Neural progenitor cell (in vitro differentiated cells): ENCODE measurements at regions not wholly inside any gene's neighbourhood (a gene's known extent, or its start where the extent isn't known, plus 50 kb on each side); places are given as distances from the start of the nearest gene placed in this dataset.

Experiments
- DNase-seq: peaks from one replicate; pipeline ENCODE4 v3.0.0-alpha.2; 2016; ENCODE audit warnings: low spot score
- H2AFZ ChIP-seq: fragments of 200-600 bp; sonication (generic); replicated peaks from 2 replicates; pipeline ENCODE4 v1.6.1; 2016; ENCODE audit warnings: antibody characterized with exemption
- H3F3A ChIP-seq: fragments of 200-600 bp; sonication (generic); 2 replicates; pipeline ENCODE4 v1.6.1; 2016; ENCODE audit warnings: antibody characterized with exemption, low read depth
- H3K27ac ChIP-seq: fragments of 200-600 bp; sonication (generic); 2 replicates; pipeline ENCODE4 v1.5.1; 2016; ENCODE audit warnings: mild to moderate bottlenecking
- H3K27me3 ChIP-seq: fragments of 200-600 bp; sonication (generic); 2 replicates; pipeline ENCODE4 v1.6.1; 2016; ENCODE audit warnings: mild to moderate bottlenecking, moderate library complexity
- H3K36me3 ChIP-seq: fragments of 200-600 bp; sonication (generic); 2 replicates; pipeline ENCODE4 v1.5.1; 2016
- H3K4me1 ChIP-seq: fragments of 200-600 bp; sonication (generic); 2 replicates; pipeline ENCODE4 v1.6.1; 2016; ENCODE audit warnings: mixed run types
- H3K4me2 ChIP-seq: fragments of 200-600 bp; sonication (generic); 2 replicates; pipeline ENCODE4 v1.6.1; 2016
- H3K4me3 ChIP-seq: fragments of 200-600 bp; sonication (generic); 2 replicates; pipeline ENCODE4 v1.5.1; 2016
- H3K79me2 ChIP-seq: fragments of 200-600 bp; sonication (generic); 2 replicates; pipeline ENCODE4 v1.6.1; 2016; ENCODE audit warnings: low read depth
- H3K9ac ChIP-seq: fragments of 200-600 bp; sonication (generic); 2 replicates; pipeline ENCODE4 v1.6.1; 2016
- H3K9me3 ChIP-seq: fragments of 200-600 bp; sonication (generic); 2 replicates; pipeline ENCODE4 v1.5.1; 2016; ENCODE audit warnings: low read depth
- H4K20me1 ChIP-seq: fragments of 200-600 bp; sonication (generic); 2 replicates; pipeline ENCODE4 v1.6.1; 2016; ENCODE audit warnings: low read depth
- H3K27ac Mint-ChIP-seq: 3 replicates; pipeline ENCODE4 v1.8.0; 2021; ENCODE audit warnings: mixed read lengths
- H3K27me3 Mint-ChIP-seq: 2 replicates; pipeline ENCODE4 v1.8.0; 2022; ENCODE audit warnings: low read depth, mild to moderate bottlenecking, inconsistent platforms, moderate library complexity, mixed read lengths; ENCODE audit not compliant: insufficient read depth
- H3K36me3 Mint-ChIP-seq: 3 replicates; pipeline ENCODE4 v1.8.0; 2021; ENCODE audit warnings: mixed read lengths
- H3K4me1 Mint-ChIP-seq: 3 replicates; pipeline ENCODE4 v1.8.0; 2021; ENCODE audit warnings: mixed read lengths
- H3K4me3 Mint-ChIP-seq: 3 replicates; pipeline ENCODE4 v1.8.0; 2021; ENCODE audit warnings: mild to moderate bottlenecking, moderate library complexity, mixed read lengths
- H3K9me3 Mint-ChIP-seq: 3 replicates; pipeline ENCODE4 v1.8.0; 2020; ENCODE audit warnings: mixed read lengths
- EZH2 ChIP-seq: fragments of 200-600 bp; sonication (generic); IDR thresholded peaks from 2 replicates; pipeline ENCODE4 v1.6.1; 2017; ENCODE audit warnings: antibody characterized with exemption, mild to moderate bottlenecking, moderate library complexity
- EZH2phosphoT487 ChIP-seq: fragments of 200-600 bp; sonication (generic); IDR thresholded peaks from 2 replicates; pipeline ENCODE4 v1.6.1; 2017; ENCODE audit warnings: antibody characterized with exemption
- TF ChIP-seq, protein P1 (sequence below): fragments of 200-600 bp; sonication (generic); IDR thresholded peaks from 2 replicates; pipeline ENCODE4 v1.5.1; 2017; ENCODE audit warnings: antibody characterized with exemption, mild to moderate bottlenecking

DNA sequence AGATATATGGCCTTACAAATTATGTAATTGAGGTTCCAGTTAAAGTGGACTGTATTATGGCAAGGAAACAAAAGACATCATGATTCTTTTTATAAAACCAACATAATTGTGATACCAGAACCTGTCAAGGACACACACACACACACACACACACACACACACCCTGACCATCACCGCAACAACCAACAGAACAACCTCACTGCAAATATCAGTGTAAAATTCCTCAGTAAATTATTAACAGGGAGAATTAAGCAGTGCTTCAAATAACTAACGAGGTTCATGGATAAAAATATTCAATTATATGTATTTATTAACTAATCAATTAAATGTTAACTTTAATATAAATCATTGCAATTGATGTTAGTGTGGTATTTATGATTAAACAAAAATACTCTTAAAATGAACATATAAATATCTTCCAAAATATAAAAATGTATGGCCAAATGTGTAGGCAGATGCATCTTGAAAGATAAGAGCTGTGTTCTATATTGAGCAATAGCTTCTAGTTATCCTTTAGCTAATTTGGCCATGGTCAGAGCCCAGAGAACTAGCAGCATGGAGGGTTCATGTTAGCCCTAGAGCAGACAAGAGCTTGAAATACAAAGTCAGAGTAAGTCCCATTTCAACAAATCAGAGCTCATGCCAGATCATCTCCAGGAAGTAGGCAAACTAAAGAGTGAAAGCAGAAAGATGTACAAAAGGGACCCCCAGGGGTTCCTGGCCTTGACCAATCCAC lies 280.5 kb upstream of the ADAMTS16 start:
- H3K4me1 ChIP-seq = no peaks in the 10 kb centered on the region
- H3K79me2 ChIP-seq = no peaks in the 10 kb centered on the region
- H3K4me2 ChIP-seq = no peak overlapping the region
- H3K4me3 Mint-ChIP-seq = no peak overlapping the region
- no peaks in the 10 kb centered on the region for H3K4me1 Mint-ChIP-seq
- H3K27me3 ChIP-seq = no peaks in the 10 kb centered on the region
- DNase-seq = no peak
- H3K4me3 ChIP-seq = no peak overlapping the region
- H3K27me3 Mint-ChIP-seq = peaks cover 2% of the 10 kb centered on the region
- no peaks in the 10 kb centered on the region for H3K36me3 ChIP-seq
- H3F3A ChIP-seq = no peaks in the 10 kb centered on the region
- no peak overlapping the region for H3K27ac Mint-ChIP-seq
- no peaks in the 10 kb centered on the region for H3K36me3 Mint-ChIP-seq
- TF ChIP-seq EZH2 (no peak), EZH2phosphoT487 (no peak)
- TF ChIP-seq, protein P1, sequence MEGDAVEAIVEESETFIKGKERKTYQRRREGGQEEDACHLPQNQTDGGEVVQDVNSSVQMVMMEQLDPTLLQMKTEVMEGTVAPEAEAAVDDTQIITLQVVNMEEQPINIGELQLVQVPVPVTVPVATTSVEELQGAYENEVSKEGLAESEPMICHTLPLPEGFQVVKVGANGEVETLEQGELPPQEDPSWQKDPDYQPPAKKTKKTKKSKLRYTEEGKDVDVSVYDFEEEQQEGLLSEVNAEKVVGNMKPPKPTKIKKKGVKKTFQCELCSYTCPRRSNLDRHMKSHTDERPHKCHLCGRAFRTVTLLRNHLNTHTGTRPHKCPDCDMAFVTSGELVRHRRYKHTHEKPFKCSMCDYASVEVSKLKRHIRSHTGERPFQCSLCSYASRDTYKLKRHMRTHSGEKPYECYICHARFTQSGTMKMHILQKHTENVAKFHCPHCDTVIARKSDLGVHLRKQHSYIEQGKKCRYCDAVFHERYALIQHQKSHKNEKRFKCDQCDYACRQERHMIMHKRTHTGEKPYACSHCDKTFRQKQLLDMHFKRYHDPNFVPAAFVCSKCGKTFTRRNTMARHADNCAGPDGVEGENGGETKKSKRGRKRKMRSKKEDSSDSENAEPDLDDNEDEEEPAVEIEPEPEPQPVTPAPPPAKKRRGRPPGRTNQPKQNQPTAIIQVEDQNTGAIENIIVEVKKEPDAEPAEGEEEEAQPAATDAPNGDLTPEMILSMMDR = no peak
- no peaks in the 10 kb centered on the region for H3K9me3 Mint-ChIP-seq
- H3K9me3 ChIP-seq = no peaks in the 10 kb centered on the region
- H3K9ac ChIP-seq = no peak overlapping the region
- H4K20me1 ChIP-seq = no peaks in the 10 kb centered on the region
- no peak overlapping the region for H2AFZ ChIP-seq
- no peak overlapping the region for H3K27ac ChIP-seq

DNA sequence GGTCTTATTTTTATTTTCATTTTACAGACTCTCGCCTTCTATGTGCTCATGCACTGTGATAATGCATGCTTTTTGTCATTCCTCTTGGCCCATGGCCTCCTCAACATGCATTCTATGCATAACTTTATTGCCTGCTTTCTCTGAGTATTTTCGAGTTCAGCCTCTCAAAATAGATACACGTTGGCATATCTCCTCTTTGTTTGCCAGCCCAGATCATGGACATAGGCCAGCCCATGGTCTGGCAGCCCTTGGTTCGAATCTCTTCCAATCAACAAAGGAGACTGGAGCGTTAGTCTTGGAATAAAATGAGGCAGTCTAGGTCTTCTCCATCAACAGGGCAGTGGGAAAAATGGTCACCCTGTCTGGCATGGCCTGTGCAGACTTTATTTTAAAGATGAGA lies 279.5 kb upstream of the ADAMTS16 start:
- H3K4me1 Mint-ChIP-seq = no peaks in the 10 kb centered on the region
- Histone ChIP-seq H3K4me2 (no peak overlapping the region), H3K9me3 (no peaks in the 10 kb centered on the region), H3K9ac (no peak overlapping the region), H4K20me1 (no peaks in the 10 kb centered on the region), H3K27me3 (no peaks in the 10 kb centered on the region), H3K4me1 (no peaks in the 10 kb centered on the region), H3K27ac (no peak overlapping the region), H3F3A (no peaks in the 10 kb centered on the region), H2AFZ (no peak overlapping the region), H3K79me2 (no peaks in the 10 kb centered on the region), H3K36me3 (no peaks in the 10 kb centered on the region), H3K4me3 (no peak overlapping the region)
- TF ChIP-seq EZH2phosphoT487 (no peak), EZH2 (no peak)
- TF ChIP-seq, protein P1 = no peak
- H3K27ac Mint-ChIP-seq = no peak overlapping the region
- H3K36me3 Mint-ChIP-seq = no peaks in the 10 kb centered on the region
- H3K4me3 Mint-ChIP-seq = no peak overlapping the region
- H3K9me3 Mint-ChIP-seq = no peaks in the 10 kb centered on the region
- H3K27me3 Mint-ChIP-seq = peaks cover 3% of the 10 kb centered on the region
- DNase-seq = no peak

DNA sequence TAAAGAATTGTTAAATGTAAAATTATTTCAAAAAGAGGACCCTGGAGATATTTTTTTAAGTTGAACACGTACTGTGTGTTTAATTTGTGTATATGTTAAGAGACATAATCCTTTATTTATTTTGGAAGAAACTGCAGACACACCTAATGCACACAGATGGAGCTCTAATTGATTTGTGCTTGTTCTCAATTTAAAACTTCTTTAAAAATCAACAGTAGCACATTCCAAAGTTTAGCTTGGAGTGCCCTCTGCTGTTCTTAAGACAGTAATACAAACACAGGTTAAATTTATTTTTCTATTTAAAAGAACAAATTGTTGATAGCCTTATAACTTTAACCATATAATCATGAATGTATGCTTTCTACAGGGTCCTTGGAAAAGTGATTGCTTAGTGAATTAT lies 277.6 kb upstream of the ADAMTS16 start:
- Histone ChIP-seq H2AFZ (no peak overlapping the region), H3K4me2 (no peak overlapping the region), H3K9ac (no peak overlapping the region), H3K4me3 (no peak overlapping the region), H3K36me3 (no peaks in the 10 kb centered on the region), H3K27ac (no peak overlapping the region), H3K4me1 (no peaks in the 10 kb centered on the region), H4K20me1 (no peaks in the 10 kb centered on the region), H3K27me3 (no peaks in the 10 kb centered on the region), H3K9me3 (no peaks in the 10 kb centered on the region), H3F3A (no peaks in the 10 kb centered on the region), H3K79me2 (no peaks in the 10 kb centered on the region)
- no peak overlapping the region for H3K4me3 Mint-ChIP-seq
- H3K4me1 Mint-ChIP-seq = no peaks in the 10 kb centered on the region
- peaks cover 5% of the 10 kb centered on the region for H3K9me3 Mint-ChIP-seq
- peaks cover 4% of the 10 kb centered on the region for H3K27me3 Mint-ChIP-seq
- no peak for TF ChIP-seq EZH2
- TF ChIP-seq, protein P1 = peak; percentile 84
- no peak overlapping the region for H3K27ac Mint-ChIP-seq
- H3K36me3 Mint-ChIP-seq = no peaks in the 10 kb centered on the region
- peak; percentile 64 for DNase-seq
